Transverse colon (tissue), 4 donors: ENCODE measurements at regions not wholly inside any gene's neighbourhood (a gene's known extent, or its start where the extent isn't known, plus 50 kb on each side); places are given as distances from the start of the nearest gene placed in this dataset.
A peak's percentile ranks its signal among the peaks of the same experiment; 100 is the strongest.

ENCODE experiments used
- DNase-seq: peaks from one replicate; pipeline ENCODE4 v3.0.0-alpha.2; 2019
- H3K27ac ChIP-seq, 4 donors: fragments of 200-600 bp; sonication (generic); 2 replicates each; pipeline ENCODE4 v1.5.1; 2016 to 2018; ENCODE audit warnings: inconsistent platforms in 4 of 4
- H3K27me3 ChIP-seq: fragments of 200-600 bp; sonication (generic); 2 replicates; pipeline ENCODE4 v1.5.1; 2017; ENCODE audit warnings: inconsistent platforms
- H3K36me3 ChIP-seq, 4 donors: fragments of 200-600 bp; sonication (generic); 2 replicates each; pipeline ENCODE4 v1.5.1; 2017 to 2019; ENCODE audit warnings: inconsistent platforms in 4 of 4
- H3K4me1 ChIP-seq, 4 donors: fragments of 200-600 bp; sonication (generic); 2 replicates each; pipeline ENCODE4 v1.5.1; 2017 to 2020; ENCODE audit warnings: inconsistent platforms in 4 of 4
- H3K4me3 ChIP-seq, 4 donors: fragments of 200-600 bp; sonication (generic); 1 replicate in 1 of 4; 2 replicates in 3 of 4; pipeline versions ENCODE4 v1.5.1 to v1.6.1; 2017 to 2019; ENCODE audit warnings: inconsistent platforms in 4 of 4
- H3K9me3 ChIP-seq, 2 donors: fragments of 200-600 bp; sonication (generic); 2 replicates each; pipeline ENCODE4 v1.5.1; 2017 to 2019; ENCODE audit warnings: inconsistent platforms in 2 of 2
- CTCF ChIP-seq, 5 experiments: fragments of 200-600 bp in 3 of 5; fragments of 450-650 bp in 2 of 5; sonication (generic) in 3 of 5; IDR thresholded peaks; 1 replicate in 2 of 5; 2 replicates in 3 of 5; pipeline ENCODE4 v1.5.1; 2016 to 2017; ENCODE audit warnings: antibody characterized with exemption in 5 of 5, inconsistent platforms in 3 of 5, mild to moderate bottlenecking in 2 of 5, moderate library complexity in 1 of 5
- EP300 ChIP-seq: sonication (generic); formaldehyde crosslinking; IDR thresholded peaks from one replicate; pipeline ENCODE4 v1.6.1; 2017; ENCODE audit warnings: antibody characterized with exemption, low read depth
- POLR2A ChIP-seq: fragments of 450-650 bp; IDR thresholded peaks from one replicate; pipeline ENCODE4 v1.6.1; 2016; ENCODE audit warnings: antibody characterized with exemption, mild to moderate bottlenecking, moderate library complexity
- POLR2AphosphoS5 ChIP-seq, 3 donors: sonication (generic); formaldehyde crosslinking; IDR thresholded peaks; one replicate each; pipeline ENCODE4 v1.6.1; 2016; ENCODE audit warnings: antibody characterized with exemption in 3 of 3
- WGBS, 2 donors: methylation state at CpG; one replicate each; pipeline ENCODE4 v1.1.5; 2018; ENCODE audit warnings: low coverage in 1 of 2; 5-methylcytosine and 5-hydroxymethylcytosine counted together
- in situ Hi-C, 4 donors: fragments of 200-750 bp; cut with MboI; loops; one replicate each; pipeline versions ENCODE4 v1.15.0 to v1.15.1; 2017; ENCODE audit warnings: low sequenced_read_pairs in 3 of 4, low pct_ligation_motif_present in 1 of 4, low pct_unique_long_range_greater_than_20kb in 1 of 4
- intact Hi-C: fragments of 100-400 bp; cut with DNase I; formaldehyde crosslinking; loops from one replicate; pipeline ENCODE4 v1.15.1; 2023; ENCODE audit warnings: low total_unique reads

GRCh38 chr15:92709110-92709790, 53.7 kb upstream of the FAM174B start:
- intact Hi-C loops, result no loop called here

GRCh38 chr15:92711457-92711831, 55.9 kb upstream of the FAM174B start:
- H3K27ac ChIP-seq, result no peak overlapping the region
- no peaks in the 10 kb centered on the region for H3K36me3 ChIP-seq
- WGBS, 2 donors, result 91% methylated on average over 30 of the region's 30 CpGs; no CpG with 5 or more reads in 1 of the 2 donors
- H3K27me3 ChIP-seq, result no peaks in the 10 kb centered on the region
- no peak overlapping the region for H3K4me3 ChIP-seq
- H3K4me1 ChIP-seq, result peaks cover 0 to 4% (median 2%) of the 10 kb centered on the region in 4 donors
- in situ Hi-C loops, result loop anchor here (10.0 to 25.0 kb wide), 6 partner anchors 187 to 1399 kb away; no protein-coding TSS in a partner anchor
- DNase-seq, result no peak
- no peaks in the 10 kb centered on the region for H3K9me3 ChIP-seq
- intact Hi-C loops, result loop anchor here (10.0 kb wide), 2 partner anchors 187 to 617 kb away; no protein-coding TSS in a partner anchor
- no peak for TF ChIP-seq POLR2AphosphoS5 (IDR thresholded peaks at IDR 0.05)
- no peak for TF ChIP-seq CTCF (IDR thresholded peaks at IDR 0.05)
- no peak for TF ChIP-seq POLR2A
- no peak for TF ChIP-seq EP300

More at GRCh38 chr15:92709110-92709790, 53.7 kb upstream of the FAM174B start:
- Histone ChIP-seq H3K36me3 (no peaks in the 10 kb centered on the region), H3K27ac (no peak overlapping the region), H3K4me1 (peaks cover 0 to 4% (median 0%) of the 10 kb centered on the region in 4 donors), H3K9me3 (no peaks in the 10 kb centered on the region), H3K27me3 (no peaks in the 10 kb centered on the region), H3K4me3 (no peak overlapping the region)
- TF ChIP-seq POLR2A (no peak), POLR2AphosphoS5 (IDR thresholded peaks at IDR 0.05) (no peak), CTCF (IDR thresholded peaks at IDR 0.05) (no peak), EP300 (no peak)
- WGBS, 2 donors, result 66 to 77% methylated on average over 6 to 10 of the region's 10 CpGs
- DNase-seq, result no peak
- in situ Hi-C loops, result loop anchor here (10.0 to 25.0 kb wide), 6 partner anchors 184 to 1397 kb away; no protein-coding TSS in a partner anchor

DNA sequence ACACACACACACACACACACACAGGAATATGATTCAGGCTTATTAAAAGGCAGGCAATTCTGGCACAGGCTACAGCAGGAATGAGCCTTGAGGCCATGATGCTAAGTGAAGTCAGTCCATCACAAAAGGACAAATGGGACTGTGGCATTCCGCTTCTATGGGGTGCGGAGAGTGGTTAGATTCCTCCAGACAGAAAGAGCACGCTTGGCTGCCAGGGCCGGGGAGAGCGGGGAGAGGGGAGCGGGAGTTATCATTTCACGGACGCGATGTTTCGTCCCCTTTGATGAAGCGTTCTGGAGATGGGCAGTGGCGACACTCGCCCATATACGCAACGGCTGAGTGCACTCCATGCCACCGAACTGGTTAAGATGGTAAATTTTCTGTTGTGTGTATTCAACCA, 58.5 kb upstream of the FAM174B start:
- no peaks in the 10 kb centered on the region for H3K27me3 ChIP-seq
- in situ Hi-C loops, result loop anchor here (10.0 to 25.0 kb wide), 6 partner anchors 189 to 1402 kb away; no protein-coding TSS in a partner anchor
- TF ChIP-seq CTCF (IDR thresholded peaks at IDR 0.05), result no peak
- TF ChIP-seq POLR2A, result no peak
- no peak for TF ChIP-seq POLR2AphosphoS5 (IDR thresholded peaks at IDR 0.05)
- TF ChIP-seq EP300, result no peak
- peak overlapping the region; percentile 24 to 62 (median 36) for H3K4me3 ChIP-seq
- peak overlapping the region; percentile 73 to 82 (median 76) for H3K27ac ChIP-seq
- intact Hi-C loops, result loop anchor here (10.0 kb wide), 2 partner anchors 189 to 619 kb away; no protein-coding TSS in a partner anchor
- H3K9me3 ChIP-seq, result no peaks in the 10 kb centered on the region
- WGBS, 2 donors, result 4% methylated on average over 16 of the region's 16 CpGs; no CpG with 5 or more reads in 1 of the 2 donors
- no peaks in the 10 kb centered on the region for H3K36me3 ChIP-seq
- DNase-seq, result no peak
- H3K4me1 ChIP-seq, result peaks cover 0 to 4% (median 2%) of the 10 kb centered on the region in 4 donors
